Natural killer cell (primary cell): ENCODE measurements at regions not wholly inside any gene's neighbourhood (a gene's known extent, or its start where the extent isn't known, plus 50 kb on each side); places are given as distances from the start of the nearest gene placed in this dataset.
"Not testable (repeated sequence)": the region's sequence is repeated elsewhere in the genome, so short reads cannot be mapped to it uniquely, and the experiment has no call there.

Experiments
- ATAC-seq, 3 donors: fragments of 150-1000 bp in 2 of 3; fragments of 200-7000 bp in 1 of 3; cut with Tn5 transposase; 1 replicate in 1 of 3; 2 replicates in 2 of 3; pipeline ENCODE4 v1.10.0; 2021; ENCODE audit warnings: mild to moderate bottlenecking in 2 of 3, moderate library complexity in 2 of 3
- DNase-seq, 2 donors: peaks; one replicate each; pipeline versions ENCODE4 v3.0.0 to v3.0.0-alpha.2; 2013 to 2021; ENCODE audit warnings: mixed read lengths in 1 of 2
- H3K27ac ChIP-seq: one replicate; pipeline ENCODE4 v1.5.1; 2013; ENCODE audit warnings: mild to moderate bottlenecking, low read length
- H3K27me3 ChIP-seq: one replicate; pipeline ENCODE4 v1.6.1; 2013; ENCODE audit warnings: low read length; ENCODE audit not compliant: control insufficient read depth, insufficient read depth
- H3K36me3 ChIP-seq: one replicate; pipeline ENCODE4 v1.6.1; 2013; ENCODE audit warnings: low read length; ENCODE audit not compliant: control insufficient read depth, insufficient read depth
- H3K4me1 ChIP-seq: one replicate; pipeline ENCODE4 v1.6.1; 2013; ENCODE audit warnings: low read length; ENCODE audit not compliant: control insufficient read depth, insufficient read depth
- H3K4me3 ChIP-seq: one replicate; pipeline ENCODE4 v1.5.1; 2013; ENCODE audit warnings: low read length
- H3K9me3 ChIP-seq: one replicate; pipeline ENCODE4 v1.6.1; 2013; ENCODE audit warnings: low read length; ENCODE audit not compliant: control insufficient read depth, insufficient read depth
- H3K27ac Mint-ChIP-seq, 2 donors: one replicate each; pipeline ENCODE4 v1.8.0; 2022; ENCODE audit warnings: mild to moderate bottlenecking in 2 of 2, mixed read lengths in 2 of 2, moderate library complexity in 1 of 2
- H3K27me3 Mint-ChIP-seq, 2 donors: one replicate each; pipeline ENCODE4 v1.8.0; 2022; ENCODE audit warnings: low read depth in 2 of 2, mixed read lengths in 2 of 2
- H3K36me3 Mint-ChIP-seq: one replicate; pipeline ENCODE4 v1.8.0; 2022; ENCODE audit warnings: mixed read lengths
- H3K4me1 Mint-ChIP-seq, 2 donors: one replicate each; pipeline ENCODE4 v1.8.0; 2022; ENCODE audit warnings: mixed read lengths in 2 of 2
- H3K4me3 Mint-ChIP-seq: one replicate; pipeline ENCODE4 v1.8.0; 2022; ENCODE audit warnings: mild to moderate bottlenecking, moderate library complexity, mixed read lengths
- H3K9me3 Mint-ChIP-seq, 2 donors: one replicate each; pipeline ENCODE4 v1.8.0; 2022; ENCODE audit warnings: mixed read lengths in 2 of 2
- CTCF ChIP-seq: fragments of 200-600 bp; IDR thresholded peaks from one replicate; pipeline ENCODE4 v1.8.0; 2022; ENCODE audit warnings: antibody characterized with exemption
- WGBS: methylation state at CpG from one replicate; pipeline ENCODE4 v1.1.7; 2013; ENCODE audit warnings: missing lambda C conversion rate; ENCODE audit not compliant: insufficient coverage; 5-methylcytosine and 5-hydroxymethylcytosine counted together
- intact Hi-C: fragments of 100-400 bp; cut with micrococcal nuclease; formaldehyde crosslinking; loops from one replicate; pipeline ENCODE4 v1.14.2; 2022

GRCh38 chr5:36402512-36402906 is 100.8 kb upstream of the RANBP3L start:
- Mint-ChIP-seq H3K27ac (no peak overlapping the region), H3K27me3 (peaks cover 0 to 3% of the 10 kb centered on the region in 2 donors)

GRCh38 chr5:36403632-36404311 is 102.1 kb upstream of the RANBP3L start:
- no peaks in the 10 kb centered on the region for H3K36me3 Mint-ChIP-seq
- H3K4me3 ChIP-seq = no peak overlapping the region
- ATAC-seq (peak in 2 of 3 donors; percentile 22 to 43), DNase-seq (no peak)
- no peaks in the 10 kb centered on the region for H3K9me3 ChIP-seq
- H3K27ac Mint-ChIP-seq = no peak overlapping the region
- peaks cover 0 to 6% of the 10 kb centered on the region in 2 donors for H3K27me3 Mint-ChIP-seq
- peaks cover 0 to 2% of the 10 kb centered on the region in 2 donors for H3K9me3 Mint-ChIP-seq
- TF ChIP-seq CTCF = no peak
- no peaks in the 10 kb centered on the region for H3K36me3 ChIP-seq
- no peak overlapping the region for H3K4me3 Mint-ChIP-seq
- H3K27me3 ChIP-seq = no peaks in the 10 kb centered on the region
- no peaks in the 10 kb centered on the region for H3K4me1 Mint-ChIP-seq
- no peaks in the 10 kb centered on the region for H3K4me1 ChIP-seq
- no peak overlapping the region for H3K27ac ChIP-seq
- intact Hi-C loops = no loop called here
- 34% methylated on average over 5 of the region's 5 CpGs for WGBS

More at GRCh38 chr5:36402512-36402906, 100.8 kb upstream of the RANBP3L start:
- Histone ChIP-seq H3K9me3 (no peaks in the 10 kb centered on the region), H3K36me3 (no peaks in the 10 kb centered on the region), H3K27me3 (no peaks in the 10 kb centered on the region), H3K27ac (no peak overlapping the region), H3K4me3 (no peak overlapping the region), H3K4me1 (no peaks in the 10 kb centered on the region)
- ATAC-seq (no peak), DNase-seq (no peak)
- Mint-ChIP-seq H3K4me3 (no peak overlapping the region), H3K4me1 (no peaks in the 10 kb centered on the region), H3K36me3 (no peaks in the 10 kb centered on the region), H3K9me3 (peaks cover 0 to 2% of the 10 kb centered on the region in 2 donors)
- intact Hi-C loops = no loop called here
- 65% methylated on average over 2 of the region's 3 CpGs for WGBS
- TF ChIP-seq CTCF = no peak

GRCh38 chr5:36406023-36406422 is 104.3 kb upstream of the RANBP3L start:
- no peak overlapping the region for H3K27ac ChIP-seq
- H3K4me1 ChIP-seq = no peaks in the 10 kb centered on the region
- H3K27me3 ChIP-seq = no peaks in the 10 kb centered on the region
- DNase-seq (no peak), ATAC-seq (no peak)
- H3K27ac Mint-ChIP-seq = no peak overlapping the region
- intact Hi-C loops = no loop called here
- no peak overlapping the region for H3K4me3 Mint-ChIP-seq
- no peaks in the 10 kb centered on the region for H3K9me3 ChIP-seq
- H3K4me1 Mint-ChIP-seq = no peaks in the 10 kb centered on the region
- no peaks in the 10 kb centered on the region for H3K36me3 Mint-ChIP-seq
- no peak overlapping the region for H3K4me3 ChIP-seq
- TF ChIP-seq CTCF = no peak
- peaks cover 0 to 4% of the 10 kb centered on the region in 2 donors for H3K9me3 Mint-ChIP-seq
- peaks cover 0 to 6% of the 10 kb centered on the region in 2 donors for H3K27me3 Mint-ChIP-seq
- H3K36me3 ChIP-seq = no peaks in the 10 kb centered on the region
- no CpG with 5 or more reads among the region's 1 CpG for WGBS

- Histone ChIP-seq H3K27ac (no peak overlapping the region), H3K27me3 (no peaks in the 10 kb centered on the region), H3K4me3 (no peak overlapping the region), H3K9me3 (no peaks in the 10 kb centered on the region), H3K4me1 (no peaks in the 10 kb centered on the region), H3K36me3 (no peaks in the 10 kb centered on the region)
- no peak overlapping the region for H3K27ac Mint-ChIP-seq
- WGBS = no CpG with 5 or more reads among the region's 2 CpGs
- intact Hi-C loops = no loop called here
- peaks cover 0 to 6% of the 10 kb centered on the region in 2 donors for H3K27me3 Mint-ChIP-seq
- no peaks in the 10 kb centered on the region for H3K36me3 Mint-ChIP-seq
- ATAC-seq (no peak), DNase-seq (no peak)
- no peak overlapping the region for H3K4me3 Mint-ChIP-seq
- no peak for TF ChIP-seq CTCF
- no peaks in the 10 kb centered on the region for H3K4me1 Mint-ChIP-seq
- H3K9me3 Mint-ChIP-seq = peaks cover 0 to 4% of the 10 kb centered on the region in 2 donors
These were observed 105.7 kb upstream of the RANBP3L start for GRCh38 chr5:36407396-36407795.

GRCh38 chr5:36409711-36410110 is 108.0 kb upstream of the RANBP3L start:
- H3K27ac Mint-ChIP-seq, DNase-seq, H3K36me3 ChIP-seq, H3K27me3 ChIP-seq, H3K27ac ChIP-seq, H3K4me3 Mint-ChIP-seq, H3K9me3 ChIP-seq, ATAC-seq, H3K36me3 Mint-ChIP-seq, H3K9me3 Mint-ChIP-seq, H3K4me1 Mint-ChIP-seq, H3K4me1 ChIP-seq, H3K4me3 ChIP-seq, intact Hi-C loops: not testable (repeated sequence)
- H3K27me3 Mint-ChIP-seq = peaks cover 0 to 11% of the 10 kb centered on the region in 2 donors
